ENCODE measurements at regions not wholly inside any gene's neighbourhood (a gene's known extent, or its start where the extent isn't known, plus 50 kb on each side); places are given as distances from the start of the nearest gene placed in this dataset.
"Not testable (repeated sequence)": the region's sequence is repeated elsewhere in the genome, so short reads cannot be mapped to it uniquely, and the experiment has no call there.

GRCh38 chr2:234174742-234175141 is 124.2 kb downstream of the SPP2 start:
- Histone ChIP-seq H3K27me3 (replicated peaks; ENCODE audit: insufficient read depth) (no peaks in the 10 kb centered on the region), H3K9me3 (no peaks in the 10 kb centered on the region), H3K4me1 (replicated peaks) (no peaks in the 10 kb centered on the region), H3K36me3 (no peaks in the 10 kb centered on the region), H3K4me3 (no peak overlapping the region), H3K27ac (no peak overlapping the region)
- DNase-seq (ENCODE audit: low spot score): no peak
- TF ChIP-seq POLR2A (IDR thresholded peaks at IDR 0.05) (no peak), CTCF (IDR thresholded peaks at IDR 0.05) (no peak)
- intact Hi-C loops (cut with DNase I): no loop called here
- WGBS: 97% methylated on average over 5 of the region's 5 CpGs

GRCh38 chr2:234172532-234172931 is 122.0 kb downstream of the SPP2 start:
- no peak for TF ChIP-seq CTCF (IDR thresholded peaks at IDR 0.05)
- no peak for TF ChIP-seq POLR2AphosphoS5 (IDR thresholded peaks at IDR 0.05)
- TF ChIP-seq POLR2A (IDR thresholded peaks at IDR 0.05): no peak
- intact Hi-C loops (cut with DNase I): no loop called here
- H3K27ac ChIP-seq: no peak overlapping the region
- no peak overlapping the region for H3K4me3 ChIP-seq
- H3K36me3 ChIP-seq: no peaks in the 10 kb centered on the region
- DNase-seq (ENCODE audit: low spot score): no peak
- H3K4me1 ChIP-seq (replicated peaks): no peaks in the 10 kb centered on the region
- WGBS: 91% methylated on average over 4 of the region's 4 CpGs
- H3K9me3 ChIP-seq: no peaks in the 10 kb centered on the region
- no peaks in the 10 kb centered on the region for H3K27me3 ChIP-seq (replicated peaks; ENCODE audit: insufficient read depth)

- intact Hi-C loops (cut with DNase I): no loop called here
- Histone ChIP-seq H3K4me1 (replicated peaks) (no peaks in the 10 kb centered on the region), H3K36me3 (no peaks in the 10 kb centered on the region), H3K9me3 (no peaks in the 10 kb centered on the region), H3K27me3 (replicated peaks; ENCODE audit: insufficient read depth) (no peaks in the 10 kb centered on the region), H3K27ac (no peak overlapping the region), H3K4me3 (no peak overlapping the region)
- DNase-seq (ENCODE audit: low spot score): no peak
- 92% methylated on average over 10 of the region's 10 CpGs for WGBS
- TF ChIP-seq CTCF (IDR thresholded peaks at IDR 0.05) (no peak), POLR2A (IDR thresholded peaks at IDR 0.05) (no peak), POLR2AphosphoS5 (IDR thresholded peaks at IDR 0.05) (no peak)
These were observed 121.6 kb downstream of the SPP2 start for GRCh38 chr2:234172066-234172465.

- intact Hi-C loops (cut with DNase I): no loop called here
- 94% methylated on average over 14 of the region's 14 CpGs for WGBS
- H3K36me3 ChIP-seq: no peaks in the 10 kb centered on the region
- no peaks in the 10 kb centered on the region for H3K27me3 ChIP-seq (replicated peaks; ENCODE audit: insufficient read depth)
- H3K4me1 ChIP-seq (replicated peaks): no peaks in the 10 kb centered on the region
- TF ChIP-seq POLR2AphosphoS5 (IDR thresholded peaks at IDR 0.05): no peak
- no peaks in the 10 kb centered on the region for H3K9me3 ChIP-seq
- H3K27ac ChIP-seq: no peak overlapping the region
- DNase-seq (ENCODE audit: low spot score): no peak
- H3K4me3 ChIP-seq: no peak overlapping the region
These were observed 121.2 kb downstream of the SPP2 start for GRCh38 chr2:234171666-234172065.

GRCh38 chr2:234169674-234170073 is 119.2 kb downstream of the SPP2 start:
- Histone ChIP-seq H3K27me3 (replicated peaks; ENCODE audit: insufficient read depth) (no peaks in the 10 kb centered on the region), H3K27ac (no peak overlapping the region), H3K4me3 (no peak overlapping the region), H3K9me3 (no peaks in the 10 kb centered on the region), H3K36me3 (no peaks in the 10 kb centered on the region), H3K4me1 (replicated peaks) (no peaks in the 10 kb centered on the region)
- TF ChIP-seq POLR2AphosphoS5 (IDR thresholded peaks at IDR 0.05): no peak
- no peak for TF ChIP-seq CTCF (IDR thresholded peaks at IDR 0.05)
- TF ChIP-seq POLR2A (IDR thresholded peaks at IDR 0.05): no peak
- 95% methylated on average over 1 of the region's 1 CpG for WGBS
- DNase-seq (ENCODE audit: low spot score): no peak
- intact Hi-C loops (cut with DNase I): no loop called here

- intact Hi-C loops (cut with DNase I); H3K27me3 ChIP-seq (replicated peaks; ENCODE audit: insufficient read depth); H3K4me1 ChIP-seq (replicated peaks); H3K9me3 ChIP-seq; H3K4me3 ChIP-seq; DNase-seq (ENCODE audit: low spot score); H3K27ac ChIP-seq; H3K36me3 ChIP-seq: not testable (repeated sequence)
- WGBS: 66% methylated on average over 8 of the region's 8 CpGs
These were observed 118.4 kb downstream of the SPP2 start for GRCh38 chr2:234168605-234169570.

Data from prostate gland (tissue), 2 donors.